ENCODE measurements at regions not wholly inside any gene's neighbourhood (a gene's known extent, or its start where the extent isn't known, plus 50 kb on each side); places are given as distances from the start of the nearest gene placed in this dataset.

GRCh38 chr16:7013990-7014389 lies 318.7 kb upstream of the RBFOX1 start:
- DNase-seq (ENCODE audit: low spot score) (no peak), ATAC-seq (ENCODE audit: insufficient number of reproducible peaks, low FRiP score, low read depth) (no peak)
- Histone ChIP-seq H3K27ac (no peak overlapping the region), H3K9me3 (no peaks in the 10 kb centered on the region), H3K36me3 (no peaks in the 10 kb centered on the region), H3K4me1 (ENCODE audit: control insufficient read depth in 1 of 2, low read depth in 2 of 2) (no peaks in the 10 kb centered on the region), H3K4me3 (no peak overlapping the region), H3K27me3 (replicated peaks; ENCODE audit: insufficient read depth) (no peaks in the 10 kb centered on the region)
- TF ChIP-seq CTCF (IDR thresholded peaks at IDR 0.05): no peak

GRCh38 chr16:7004266-7004665 lies 328.4 kb upstream of the RBFOX1 start:
- H3K4me3 ChIP-seq: no peak overlapping the region
- no peaks in the 10 kb centered on the region for H3K36me3 ChIP-seq
- DNase-seq (ENCODE audit: low spot score): no peak
- TF ChIP-seq CTCF (IDR thresholded peaks at IDR 0.05): no peak
- no peaks in the 10 kb centered on the region for H3K9me3 ChIP-seq
- ATAC-seq (ENCODE audit: insufficient number of reproducible peaks, low FRiP score, low read depth): no peak
- no peak overlapping the region for H3K27ac ChIP-seq
- H3K27me3 ChIP-seq (replicated peaks; ENCODE audit: insufficient read depth): no peaks in the 10 kb centered on the region
- no peaks in the 10 kb centered on the region for H3K4me1 ChIP-seq (ENCODE audit: control insufficient read depth in 1 of 2, low read depth in 2 of 2)

GRCh38 chr16:6993544-6993943 lies 339.1 kb upstream of the RBFOX1 start:
- Histone ChIP-seq H3K27me3 (replicated peaks; ENCODE audit: insufficient read depth) (no peaks in the 10 kb centered on the region), H3K9me3 (no peaks in the 10 kb centered on the region), H3K4me1 (ENCODE audit: control insufficient read depth in 1 of 2, low read depth in 2 of 2) (no peaks in the 10 kb centered on the region), H3K4me3 (no peak overlapping the region), H3K36me3 (no peaks in the 10 kb centered on the region), H3K27ac (no peak overlapping the region)
- no peak for TF ChIP-seq CTCF (IDR thresholded peaks at IDR 0.05)
- DNase-seq (ENCODE audit: low spot score) (no peak), ATAC-seq (ENCODE audit: insufficient number of reproducible peaks, low FRiP score, low read depth) (no peak)

GRCh38 chr16:6988846-6989245 lies 343.8 kb upstream of the RBFOX1 start:
- ATAC-seq (ENCODE audit: insufficient number of reproducible peaks, low FRiP score, low read depth) (no peak), DNase-seq (ENCODE audit: low spot score) (no peak)
- Histone ChIP-seq H3K9me3 (no peaks in the 10 kb centered on the region), H3K4me1 (ENCODE audit: control insufficient read depth in 1 of 2, low read depth in 2 of 2) (no peaks in the 10 kb centered on the region), H3K36me3 (no peaks in the 10 kb centered on the region), H3K27me3 (replicated peaks; ENCODE audit: insufficient read depth) (no peaks in the 10 kb centered on the region), H3K4me3 (no peak overlapping the region), H3K27ac (no peak overlapping the region)
- TF ChIP-seq CTCF (IDR thresholded peaks at IDR 0.05): no peak

- H3K9me3 ChIP-seq: no peaks in the 10 kb centered on the region
- no peaks in the 10 kb centered on the region for H3K36me3 ChIP-seq
- TF ChIP-seq CTCF (IDR thresholded peaks at IDR 0.05): no peak
- DNase-seq (ENCODE audit: low spot score) (no peak), ATAC-seq (ENCODE audit: insufficient number of reproducible peaks, low FRiP score, low read depth) (no peak)
- H3K4me1 ChIP-seq (ENCODE audit: control insufficient read depth in 1 of 2, low read depth in 2 of 2): no peaks in the 10 kb centered on the region
- H3K27ac ChIP-seq: no peak overlapping the region
- H3K27me3 ChIP-seq (replicated peaks; ENCODE audit: insufficient read depth): no peaks in the 10 kb centered on the region
- no peak overlapping the region for H3K4me3 ChIP-seq
Measured at GRCh38 chr16:6977916-6978315, 354.7 kb upstream of the RBFOX1 start.

All from thoracic aorta (tissue), 2 donors.